HG03469 (cell line): ENCODE measurements at regions not wholly inside any gene's neighbourhood (a gene's known extent, or its start where the extent isn't known, plus 50 kb on each side); places are given as distances from the start of the nearest gene placed in this dataset.
"Not testable (repeated sequence)": the region's sequence is repeated elsewhere in the genome, so short reads cannot be mapped to it uniquely, and the experiment has no call there.

Experiments used
- ATAC-seq: cut with Tn5 transposase; IDR thresholded peaks from one replicate; pipeline ENCODE4 v1.9.1; 2021; ENCODE audit warnings: mild to moderate bottlenecking, moderate library complexity, moderate number of reproducible peaks; ENCODE audit not compliant: unreplicated experiment

DNA sequence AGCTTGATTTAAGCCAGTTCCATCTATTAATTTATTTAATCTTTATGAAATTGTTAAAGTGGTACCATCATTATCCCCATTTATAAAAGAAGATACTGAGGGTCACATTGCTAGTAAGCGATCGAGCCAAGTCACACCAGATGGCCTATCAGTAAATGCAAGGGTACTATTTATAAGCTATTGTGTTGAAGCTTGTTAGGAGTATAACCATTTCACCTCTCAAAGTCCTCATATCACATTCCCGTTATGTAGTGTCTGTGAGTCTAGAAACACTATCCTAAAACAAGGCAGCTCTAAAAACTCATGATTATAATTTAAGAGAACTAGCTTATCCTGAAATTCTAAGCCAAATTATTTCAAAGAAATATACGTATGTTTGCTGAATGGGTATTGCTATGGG, 1161.8 kb downstream of the EFNA5 start:
- no peak for ATAC-seq

DNA sequence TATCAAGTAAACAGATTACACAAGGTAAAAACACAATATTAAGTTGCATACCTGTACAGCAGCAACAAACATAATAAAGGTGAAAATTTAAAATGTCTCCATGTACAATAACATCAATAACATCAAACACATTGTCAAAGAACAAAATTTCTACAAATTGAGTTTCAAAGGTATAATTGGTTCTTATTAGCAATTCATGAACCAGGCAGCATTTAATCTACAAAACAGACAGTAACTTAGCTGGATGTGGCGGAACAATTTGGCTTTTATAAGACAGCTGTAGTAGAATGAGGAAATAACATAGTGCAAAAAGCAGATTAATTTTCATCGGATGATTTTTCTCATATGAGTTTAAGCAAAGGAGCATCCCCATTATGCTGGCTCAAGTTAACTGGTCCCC, 1176.8 kb downstream of the EFNA5 start:
- ATAC-seq, result no peak

DNA sequence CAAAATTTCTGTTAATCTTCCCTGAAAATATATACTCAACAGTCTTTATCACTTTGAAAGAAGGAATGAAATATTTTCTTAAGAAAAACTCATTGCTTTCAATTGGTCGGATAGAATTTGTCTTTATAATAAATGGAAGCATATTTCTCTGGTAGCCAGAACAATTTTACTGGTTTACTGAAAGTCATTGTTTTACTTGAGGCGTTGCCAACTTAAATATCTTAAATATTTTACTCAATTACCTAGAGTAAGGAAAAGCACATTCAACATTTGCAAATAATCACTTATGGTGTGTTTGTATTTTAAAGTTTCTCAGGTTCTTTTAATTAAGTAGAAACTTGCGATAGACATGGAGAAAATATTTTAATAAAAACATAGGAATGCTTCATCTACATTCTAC, 1181.7 kb downstream of the EFNA5 start:
- ATAC-seq, result no peak

DNA sequence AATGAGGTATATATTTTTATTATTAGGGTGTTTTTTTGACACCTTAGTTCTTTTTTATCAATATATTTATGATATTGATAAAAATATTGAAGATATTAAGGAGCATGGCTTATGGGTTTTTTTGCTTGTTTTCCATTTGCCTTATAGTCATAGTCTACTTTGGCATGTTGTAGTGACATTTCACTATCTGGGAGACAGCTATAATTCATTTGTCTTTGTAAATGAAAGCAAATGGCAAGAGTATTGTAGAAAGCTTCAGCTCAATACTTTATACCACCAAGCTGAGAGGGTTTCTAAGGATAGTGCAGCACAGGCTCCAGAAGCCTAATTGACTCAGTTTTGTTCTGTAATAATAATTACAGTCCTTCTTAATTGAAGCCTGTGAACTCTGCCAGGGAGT, 1182.3 kb downstream of the EFNA5 start:
- ATAC-seq, result no peak

DNA sequence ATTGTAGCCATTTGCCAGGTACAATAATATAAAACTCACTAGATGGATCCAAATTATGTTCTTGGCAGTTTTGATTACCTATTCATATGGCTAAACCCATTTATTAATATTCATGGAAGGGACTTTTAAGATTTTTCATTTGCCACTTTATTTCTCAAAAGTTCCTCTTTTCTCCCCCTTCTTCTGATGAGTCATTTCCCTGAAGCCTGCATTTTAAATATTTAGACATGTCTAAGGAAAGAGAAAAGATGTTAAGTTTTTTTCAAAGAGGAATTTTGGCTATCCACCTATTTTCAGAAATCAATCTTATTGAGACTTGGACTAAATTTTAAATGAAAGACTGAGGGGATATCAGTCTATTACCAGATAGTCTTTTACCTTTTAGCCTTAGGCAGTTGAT, 1189.4 kb downstream of the EFNA5 start:
- ATAC-seq, result no peak

DNA sequence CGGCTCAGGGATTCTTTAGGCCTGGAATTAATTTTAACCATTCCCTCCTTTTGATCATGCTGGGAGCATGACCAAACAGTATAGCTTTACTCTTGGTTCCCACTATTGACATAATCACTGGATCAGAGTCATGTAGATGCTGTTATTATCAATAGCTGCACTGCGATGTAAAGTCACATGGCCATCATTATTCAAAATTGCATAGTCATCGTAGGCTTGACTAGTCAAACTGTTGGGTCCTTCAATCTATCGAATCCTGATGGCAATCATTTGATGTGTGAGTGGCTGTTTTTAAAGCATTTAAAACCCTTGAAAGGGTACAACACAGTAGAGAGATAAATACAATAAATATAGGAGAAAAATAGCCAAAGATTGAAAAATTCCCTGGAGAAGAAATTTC, 1194.1 kb downstream of the EFNA5 start:
- no peak for ATAC-seq

DNA sequence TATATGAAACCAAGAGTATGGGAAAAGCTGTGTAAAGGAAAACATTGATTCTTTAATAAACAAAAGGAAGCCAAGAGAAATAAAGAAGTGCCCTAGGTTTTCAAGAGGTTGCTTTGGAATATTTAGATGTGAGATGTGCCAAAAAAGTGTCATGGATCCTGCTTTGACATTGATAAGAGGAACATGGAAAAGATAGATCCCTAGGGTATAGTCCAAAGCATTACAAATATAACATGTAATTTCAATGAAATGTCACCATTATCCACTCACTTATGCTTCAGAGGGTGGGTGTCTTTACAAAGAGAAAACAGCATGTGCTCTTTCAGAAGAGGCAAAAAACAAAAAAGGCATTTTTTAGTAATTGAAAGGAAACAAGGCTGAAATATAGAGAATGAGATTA, 1196.7 kb downstream of the EFNA5 start:
- ATAC-seq, result no peak

DNA sequence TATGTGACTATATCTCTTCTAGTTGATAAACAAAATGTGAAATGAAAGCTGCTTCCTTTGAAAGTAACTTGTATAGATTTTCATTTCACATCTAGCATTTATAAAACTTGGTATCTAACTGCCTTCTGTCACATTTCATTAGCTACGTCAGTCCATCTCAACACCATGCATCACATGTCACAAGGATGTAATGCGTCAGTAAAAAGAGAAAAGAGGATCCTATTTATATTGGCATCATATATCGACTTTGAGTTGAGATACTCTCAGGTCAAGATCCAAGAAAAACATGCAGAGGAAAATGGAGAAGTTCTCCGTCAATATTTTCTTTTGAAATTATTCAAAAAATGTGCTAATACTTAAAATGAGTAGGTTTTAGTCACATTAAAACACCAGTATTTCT, 1211.2 kb downstream of the EFNA5 start:
- no peak for ATAC-seq

DNA sequence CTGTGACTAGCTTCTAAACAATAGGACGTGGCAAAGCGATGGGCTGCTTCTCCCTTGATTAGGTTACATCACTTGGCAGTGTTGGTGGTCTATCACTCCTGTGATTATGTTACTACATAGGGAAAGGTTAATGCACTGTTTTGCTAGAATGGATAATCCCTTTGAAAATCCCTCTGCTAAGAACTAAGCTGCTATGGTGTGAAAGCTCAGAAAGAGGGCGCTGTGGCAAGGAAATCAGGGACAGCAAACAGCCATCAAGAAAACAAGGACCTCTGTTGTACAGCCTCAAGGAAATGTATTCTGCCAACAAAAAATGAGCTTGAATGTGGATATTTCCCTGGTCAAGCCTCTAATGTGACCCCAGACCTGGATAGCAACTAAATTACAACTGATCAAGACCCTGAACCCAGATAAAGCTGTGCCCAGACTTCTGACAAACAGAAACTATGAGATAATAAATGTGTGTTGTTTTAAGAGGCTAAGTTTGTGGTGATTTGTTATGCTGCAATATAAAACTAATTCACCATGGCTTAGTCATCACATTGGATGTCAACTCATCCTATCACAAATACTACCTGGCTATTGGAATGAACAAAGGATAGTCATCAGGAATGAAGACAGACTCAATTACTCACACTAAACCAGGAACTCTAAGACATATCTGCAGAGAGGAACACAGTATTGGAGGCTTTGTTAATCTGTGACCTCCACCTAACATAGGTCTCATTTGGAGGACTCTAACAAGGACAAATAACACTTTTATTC, 1215.9 kb downstream of the EFNA5 start:
- no peak for ATAC-seq

DNA sequence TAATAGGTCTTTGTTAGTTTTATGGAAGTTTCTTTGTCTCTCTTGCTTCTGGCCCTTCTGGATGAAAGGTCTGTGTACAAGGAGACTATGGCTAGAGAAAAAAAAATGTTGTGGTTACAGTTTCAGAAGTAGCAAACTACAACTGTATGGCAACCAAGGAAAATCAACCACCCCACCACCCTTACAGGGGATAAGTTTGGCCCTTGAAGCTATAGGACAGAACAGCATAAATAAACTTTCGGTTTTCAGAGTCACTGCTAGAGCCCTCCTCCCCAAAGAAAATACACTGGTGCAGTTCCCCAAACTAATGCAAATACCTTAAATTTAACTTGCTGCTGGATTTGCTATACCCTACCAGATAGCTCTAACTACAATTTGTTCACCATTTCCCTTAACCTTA, 1216.7 kb downstream of the EFNA5 start:
- no peak for ATAC-seq

DNA sequence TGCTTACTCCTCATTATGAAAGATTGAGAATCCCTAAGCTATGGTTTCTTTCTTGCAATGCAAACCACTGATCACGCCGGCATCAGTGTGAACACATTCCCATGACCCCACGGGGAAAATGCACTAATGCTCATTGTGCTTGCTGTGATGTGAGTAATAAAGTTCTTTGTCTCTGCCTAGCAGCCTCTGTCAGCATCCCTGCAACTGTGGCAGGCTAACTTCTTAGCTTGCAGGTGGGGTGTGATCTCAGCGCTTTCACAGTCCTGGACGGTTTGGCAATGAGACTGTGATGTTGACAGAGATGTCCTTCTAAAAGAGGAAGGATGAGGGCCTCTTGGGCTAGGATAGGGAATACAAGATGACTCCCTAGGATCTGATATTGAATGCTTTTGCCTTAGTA, 1218.7 kb downstream of the EFNA5 start:
- ATAC-seq, result no peak

DNA sequence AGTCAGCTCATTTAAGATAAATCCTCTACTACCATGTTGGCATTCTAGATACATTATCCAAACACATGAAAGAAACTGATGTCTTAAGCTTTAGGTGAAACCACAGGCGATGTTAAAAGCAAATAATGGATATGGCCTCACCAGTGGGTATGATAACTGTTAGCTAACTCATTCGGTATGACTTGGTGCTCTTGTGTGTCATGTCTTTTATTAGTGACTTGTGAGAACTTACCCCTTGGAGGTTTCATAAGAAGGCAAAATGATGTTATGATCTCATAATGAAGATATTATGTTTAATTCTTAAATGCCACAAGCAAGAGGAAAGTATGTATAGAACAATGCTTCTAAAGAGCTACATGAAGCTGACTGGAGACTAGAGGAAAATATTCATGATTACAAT, 1227.0 kb downstream of the EFNA5 start:
- ATAC-seq, result no peak

DNA sequence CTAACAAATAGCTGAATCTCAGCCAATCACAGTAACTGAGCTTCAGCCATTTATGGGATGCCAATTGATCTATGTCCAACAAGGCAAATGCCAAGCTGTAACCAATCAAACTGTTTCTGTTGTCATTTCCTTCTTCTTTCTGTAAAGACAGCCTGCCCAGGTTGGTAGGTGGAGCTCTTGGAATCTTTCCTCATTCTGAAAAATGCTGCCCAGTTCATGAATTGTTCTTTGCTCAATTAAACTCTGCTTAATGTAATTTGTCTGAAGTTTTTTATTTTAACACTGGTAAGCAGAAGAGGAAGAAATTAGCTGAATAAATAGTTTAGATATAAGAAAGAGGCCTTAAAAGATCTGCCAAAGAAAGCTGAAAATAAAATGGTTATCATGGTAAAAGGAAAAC, 1235.6 kb downstream of the EFNA5 start:
- ATAC-seq, result no peak

DNA sequence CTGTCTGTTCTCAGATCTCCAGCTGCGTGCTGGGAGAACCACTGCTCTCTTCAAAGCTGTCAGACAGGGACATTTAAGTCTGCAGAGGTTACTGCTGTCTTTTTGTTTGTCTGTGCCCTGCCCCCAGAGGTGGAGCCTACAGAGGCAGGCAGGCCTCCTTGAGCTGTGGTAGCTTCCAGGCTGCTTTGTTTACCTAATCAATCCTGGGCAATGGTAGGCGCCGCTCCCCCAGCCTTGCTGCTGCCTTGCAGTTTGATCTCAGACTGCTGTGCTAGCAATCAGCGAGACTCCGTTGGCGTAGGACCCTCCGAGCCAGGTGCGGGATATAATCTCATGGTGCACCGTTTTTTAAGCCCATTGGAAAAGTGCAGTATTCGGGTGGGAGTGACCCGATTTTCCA, 1240.0 kb downstream of the EFNA5 start:
- ATAC-seq, result not testable (repeated sequence)

DNA sequence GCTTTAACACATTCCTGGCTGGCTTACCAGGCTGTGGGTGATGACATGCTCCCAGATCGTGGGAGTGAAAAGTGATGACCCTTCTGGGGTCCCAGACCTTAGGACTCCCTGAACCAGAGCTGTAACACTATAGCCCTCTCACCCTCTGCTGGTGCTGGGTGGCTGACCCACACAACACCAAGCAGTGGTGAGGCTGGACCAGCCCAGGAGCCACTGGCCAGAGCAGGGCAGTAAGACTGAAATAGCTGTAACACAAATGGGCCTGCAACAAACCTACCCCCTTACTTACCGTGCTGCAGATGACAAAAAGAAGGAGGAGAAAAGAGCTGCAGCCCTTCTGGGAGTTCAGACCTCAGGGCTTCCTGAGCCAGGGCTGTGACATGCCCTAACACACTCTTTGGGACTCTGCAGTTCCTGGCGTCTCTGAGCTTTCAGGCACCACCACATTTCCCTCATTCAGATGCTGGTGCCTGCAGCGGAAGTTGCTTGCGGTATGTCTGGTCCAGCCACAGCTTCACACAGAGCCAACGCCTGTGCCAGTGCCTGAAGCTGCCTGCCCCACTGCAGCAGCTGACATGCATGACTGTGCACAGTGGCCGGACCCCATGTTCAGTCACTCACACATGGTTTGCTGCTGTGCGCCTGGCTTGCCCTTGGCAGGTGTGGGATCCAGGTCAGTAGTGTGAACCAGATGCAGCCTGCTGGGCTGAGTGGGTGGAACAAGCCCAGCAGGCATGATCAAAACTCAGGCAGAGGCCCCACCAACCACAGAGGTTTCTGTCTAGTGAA, 1247.4 kb downstream of the EFNA5 start:
- ATAC-seq, result no peak

DNA sequence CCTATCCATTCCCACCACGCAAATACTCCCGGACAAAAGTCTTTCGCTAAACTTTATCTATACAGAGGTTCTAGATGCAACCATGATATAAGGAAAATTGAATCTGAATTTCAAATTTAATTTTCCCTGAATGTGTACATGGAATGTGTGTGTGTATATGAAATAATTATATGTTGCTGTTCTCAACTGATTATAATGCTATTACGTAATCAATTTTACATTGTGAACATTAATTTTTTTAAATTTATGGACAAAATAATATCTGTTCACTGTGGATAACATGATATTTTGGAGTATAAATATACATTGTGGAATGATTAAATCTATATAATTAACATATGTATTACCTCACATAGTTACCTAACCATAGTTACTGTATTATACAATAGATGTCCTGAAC, 1250.6 kb downstream of the EFNA5 start:
- ATAC-seq, result no peak

DNA sequence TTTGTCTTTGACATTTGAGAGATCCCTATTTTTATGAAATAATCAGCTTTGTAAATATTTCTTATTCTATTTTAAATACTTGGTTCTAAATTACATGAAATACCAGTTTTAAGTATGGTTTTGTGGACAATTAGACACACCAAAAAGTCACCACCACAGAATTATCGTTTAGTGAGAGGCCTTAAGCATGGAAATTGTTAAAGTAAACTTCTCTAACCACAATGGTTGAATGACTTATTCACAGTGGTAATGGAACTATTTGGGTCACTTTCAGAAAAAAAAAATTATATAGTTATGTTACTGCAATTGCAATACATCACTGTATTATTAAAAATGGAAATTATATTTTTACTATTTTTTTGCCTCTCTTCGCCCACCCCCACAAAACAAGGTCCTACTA, 1252.5 kb downstream of the EFNA5 start:
- no peak for ATAC-seq

DNA sequence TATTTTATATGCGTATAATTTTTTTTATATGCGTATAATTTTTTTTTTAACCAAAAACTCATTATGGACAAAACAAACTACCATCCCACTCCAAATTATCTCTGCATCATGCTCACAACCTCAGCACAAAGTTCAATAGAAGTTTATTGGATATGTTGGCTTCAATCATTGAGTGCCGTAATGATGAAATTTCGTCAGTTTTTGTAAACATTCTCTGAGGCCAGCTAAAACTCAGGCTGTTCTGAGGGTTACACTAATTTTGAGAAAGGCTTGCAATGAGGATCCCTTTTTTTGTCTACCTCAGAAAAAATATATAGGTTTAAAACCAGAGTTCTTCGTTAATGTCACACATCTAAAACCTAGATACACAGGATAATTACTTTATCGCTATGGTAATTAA, 1253.2 kb downstream of the EFNA5 start:
- ATAC-seq, result no peak

DNA sequence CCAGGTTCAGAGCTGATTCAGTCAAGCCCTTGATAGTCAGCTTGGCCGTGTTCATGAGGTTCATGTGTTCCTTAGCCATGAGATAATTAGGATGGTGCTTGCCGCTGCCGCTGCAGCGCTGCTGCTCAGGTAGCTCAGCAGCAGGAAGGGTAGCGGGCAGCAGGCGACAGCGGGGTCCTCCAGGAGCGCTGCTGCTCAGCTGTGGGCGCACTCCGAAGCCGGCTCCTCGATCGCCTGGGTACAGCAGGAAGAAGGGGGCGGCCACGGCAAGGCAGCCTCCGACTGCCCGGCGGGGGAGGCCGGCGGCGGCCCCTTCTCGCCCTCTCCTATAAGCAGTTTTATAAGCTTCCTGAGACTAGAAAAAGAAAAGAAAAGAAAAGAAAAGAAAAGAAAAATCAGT, 1253.6 kb downstream of the EFNA5 start:
- no peak for ATAC-seq

DNA sequence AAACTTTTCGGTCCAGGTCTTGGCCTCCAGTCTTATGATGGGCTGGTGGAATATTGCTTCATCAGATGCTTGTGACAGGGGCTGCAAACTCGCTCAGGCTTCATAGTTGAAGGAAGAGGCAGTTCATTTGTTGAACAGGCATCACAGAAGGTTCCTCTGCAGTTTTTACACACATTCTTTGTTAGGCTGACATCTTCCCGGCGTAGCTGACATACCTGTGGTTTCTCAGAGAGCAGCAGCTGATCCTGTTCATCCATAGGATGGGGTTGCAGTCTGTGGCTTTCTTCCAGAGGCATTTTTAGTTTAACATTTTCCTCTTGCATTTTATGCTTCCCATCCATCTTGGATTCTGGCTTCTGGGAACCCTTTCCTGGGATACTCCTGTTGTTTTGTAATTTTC, 1255.2 kb downstream of the EFNA5 start:
- no peak for ATAC-seq

DNA sequence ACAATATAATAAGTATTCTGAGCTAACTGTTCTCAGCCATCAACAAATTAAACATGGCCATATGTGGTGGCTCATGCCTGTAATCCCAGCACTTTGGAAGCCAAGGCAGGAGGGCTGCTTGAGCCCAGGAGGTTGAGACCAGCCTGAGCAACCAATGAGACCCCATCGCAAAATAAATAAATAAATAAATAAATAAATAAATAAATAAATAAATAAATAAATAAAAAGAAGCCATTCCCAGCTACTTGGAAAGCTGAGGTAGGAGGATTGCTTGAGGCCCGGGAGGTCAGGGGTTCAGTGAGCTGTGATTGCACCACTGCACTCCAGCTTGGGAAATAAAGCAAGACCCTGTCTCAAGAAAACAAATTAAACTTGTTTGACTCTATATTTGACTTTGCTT, 1256.4 kb downstream of the EFNA5 start:
- no peak for ATAC-seq

DNA sequence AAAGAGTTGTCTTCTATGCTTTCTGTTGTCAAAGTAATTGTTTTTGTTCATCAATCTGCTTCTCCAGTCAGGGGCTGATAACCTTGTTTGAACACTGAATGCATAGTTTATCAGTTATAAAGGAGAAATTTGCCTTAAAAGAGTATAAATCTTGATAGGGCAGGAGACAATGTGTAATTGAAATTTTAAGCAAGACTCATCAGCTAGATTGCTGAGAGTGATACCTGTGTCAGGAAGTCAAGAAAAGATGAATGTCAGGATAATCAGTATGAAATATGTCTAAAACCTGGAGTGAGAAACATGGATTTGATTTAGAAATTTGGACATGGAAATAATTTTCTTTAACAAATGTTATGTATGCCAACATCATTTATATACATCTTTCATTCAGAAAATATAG, 1258.1 kb downstream of the EFNA5 start:
- ATAC-seq, result no peak

DNA sequence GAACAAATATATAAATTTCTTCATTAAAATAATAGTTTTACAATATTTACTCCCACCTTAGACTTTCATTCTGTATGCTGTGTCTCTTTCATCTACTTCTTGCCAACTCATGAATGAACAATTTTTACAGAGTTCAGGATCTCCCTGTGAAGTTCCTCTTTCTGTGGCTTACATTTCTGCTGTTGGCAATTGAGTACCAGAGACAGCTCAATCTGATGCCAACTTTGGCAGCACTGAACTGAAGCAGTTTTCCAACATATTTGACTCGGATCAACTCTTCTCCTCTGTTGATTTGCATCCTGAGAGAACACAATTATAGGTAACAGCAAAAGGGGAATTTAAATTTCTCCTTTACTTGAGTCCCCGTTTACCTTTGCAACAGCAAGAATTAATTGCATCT, 1262.2 kb downstream of the EFNA5 start:
- ATAC-seq, result no peak
